Activated CD8-positive, alpha-beta memory T cell treated with anti-CD3 and anti-CD28 coated beads for 36 hours (primary cell): ENCODE measurements at regions not wholly inside any gene's neighbourhood (a gene's known extent, or its start where the extent isn't known, plus 50 kb on each side); places are given as distances from the start of the nearest gene placed in this dataset.

Experiments used
- CTCF ChIA-PET: fragments of 350-600 bp; sonication (Branson Sonifier 250); formaldehyde crosslinking; loops from one replicate; lab custom pipeline; 2021; ENCODE audit warnings: antibody characterized with exemption; lab: Charles Lee
- POLR2A ChIA-PET: fragments of 350-600 bp; sonication (Branson Sonifier 250); formaldehyde crosslinking; loops from one replicate; lab custom pipeline; 2021; ENCODE audit warnings: antibody characterized with exemption; lab: Charles Lee

DNA sequence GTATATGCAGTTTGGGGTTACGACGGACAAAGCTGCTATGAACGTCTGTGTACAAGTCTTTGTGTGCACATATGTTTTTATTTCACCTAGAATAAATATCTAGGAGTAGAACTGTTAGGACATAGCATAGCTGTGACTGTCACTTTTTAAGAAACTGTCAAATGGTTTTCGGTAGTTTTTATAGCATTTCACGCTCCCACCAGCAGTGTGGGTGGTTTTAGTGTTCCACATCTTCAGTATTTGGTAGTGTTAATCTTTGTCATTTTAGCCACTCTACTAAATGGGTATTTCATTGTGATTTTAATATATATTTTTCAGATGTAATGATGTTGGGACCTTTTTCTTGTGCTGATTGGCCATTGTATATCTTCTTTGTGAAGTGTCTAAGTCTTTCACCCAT, 109.1 kb upstream of the BCAT1 start:
- POLR2A ChIA-PET: no interaction called here
- CTCF ChIA-PET: no interaction called here

DNA sequence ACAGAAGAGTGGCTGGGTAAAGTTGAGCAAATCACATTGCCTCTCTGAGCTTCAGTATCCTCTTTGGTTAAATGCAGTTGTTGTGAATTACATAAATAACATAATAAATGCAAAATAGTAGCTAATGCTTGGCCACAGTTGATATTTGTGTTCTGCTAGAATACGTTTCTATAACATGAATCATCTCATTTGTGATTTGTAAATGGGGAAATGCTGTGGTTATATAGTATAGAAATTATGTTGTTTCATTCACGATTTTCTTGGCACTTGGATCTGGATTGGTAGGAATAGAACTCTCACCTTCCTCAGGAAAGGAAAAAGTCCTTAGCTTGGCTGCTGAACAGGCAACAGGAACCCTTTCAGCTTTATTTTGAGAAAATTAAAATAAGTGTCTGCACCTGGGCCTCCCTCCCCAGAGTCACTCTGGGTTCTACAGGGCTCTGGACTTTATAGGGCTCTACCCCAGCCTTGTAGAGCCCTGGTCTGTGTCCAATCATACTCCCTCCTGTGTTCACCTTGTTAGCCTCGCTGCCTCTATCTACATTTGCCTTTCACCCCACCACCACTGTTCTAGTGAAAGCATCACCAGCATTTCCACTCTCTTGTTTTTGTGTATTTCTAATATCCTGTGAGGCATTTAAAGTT, 107.7 kb upstream of the BCAT1 start:
- CTCF ChIA-PET: interaction anchor here (0.8 kb wide), 1 partner anchor 218 kb away, joined by 3 read pairs; no protein-coding TSS in a partner anchor

DNA sequence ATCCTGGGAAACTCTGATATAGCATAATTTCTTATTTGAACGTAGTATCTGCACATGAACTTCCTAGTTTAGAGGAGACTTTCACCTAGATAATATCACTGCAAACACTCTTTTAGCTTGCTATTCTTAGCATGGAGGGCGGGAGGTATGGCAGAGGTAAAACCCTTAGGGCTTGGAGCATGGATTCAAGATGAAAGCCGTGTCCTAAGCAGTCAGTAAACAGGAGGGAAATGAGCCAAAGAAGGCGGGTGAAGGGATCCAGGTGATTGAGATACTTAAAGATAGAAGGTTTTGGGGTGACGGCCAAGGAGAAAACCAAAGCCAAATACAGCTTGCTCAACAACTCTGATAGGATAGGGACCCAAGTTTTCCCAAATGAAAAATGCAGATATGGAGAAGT, 107.1 kb upstream of the BCAT1 start:
- ChIA-PET CTCF (no interaction called here), POLR2A (interaction anchor here (0.5 kb wide), 1 partner anchor 217 kb away, joined by 3 read pairs; no protein-coding TSS in a partner anchor)

More for the DNA sequence above, 107.7 kb upstream of the BCAT1 start:
- POLR2A ChIA-PET: no interaction called here

DNA sequence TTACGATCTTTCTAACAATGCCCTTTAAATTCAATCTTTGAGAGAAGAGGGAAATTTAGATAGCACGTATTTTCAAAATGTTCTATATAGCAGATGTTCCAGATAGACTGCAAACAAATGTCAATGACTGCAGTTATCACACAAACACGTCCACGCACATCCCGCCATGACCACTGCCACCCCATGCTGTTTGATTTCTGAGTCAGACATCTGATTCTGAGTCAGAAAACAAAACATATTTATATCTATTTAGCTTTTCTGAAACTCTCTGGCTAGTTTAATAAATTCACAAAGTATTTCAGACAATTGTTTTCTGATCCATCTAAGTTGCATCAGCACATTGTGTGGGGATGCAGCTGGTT, 105.9 kb upstream of the BCAT1 start:
- CTCF ChIA-PET: no interaction called here
- POLR2A ChIA-PET: interaction anchor here (0.6 kb wide), 1 partner anchor 67 kb away, joined by 5 read pairs; no protein-coding TSS in a partner anchor

DNA sequence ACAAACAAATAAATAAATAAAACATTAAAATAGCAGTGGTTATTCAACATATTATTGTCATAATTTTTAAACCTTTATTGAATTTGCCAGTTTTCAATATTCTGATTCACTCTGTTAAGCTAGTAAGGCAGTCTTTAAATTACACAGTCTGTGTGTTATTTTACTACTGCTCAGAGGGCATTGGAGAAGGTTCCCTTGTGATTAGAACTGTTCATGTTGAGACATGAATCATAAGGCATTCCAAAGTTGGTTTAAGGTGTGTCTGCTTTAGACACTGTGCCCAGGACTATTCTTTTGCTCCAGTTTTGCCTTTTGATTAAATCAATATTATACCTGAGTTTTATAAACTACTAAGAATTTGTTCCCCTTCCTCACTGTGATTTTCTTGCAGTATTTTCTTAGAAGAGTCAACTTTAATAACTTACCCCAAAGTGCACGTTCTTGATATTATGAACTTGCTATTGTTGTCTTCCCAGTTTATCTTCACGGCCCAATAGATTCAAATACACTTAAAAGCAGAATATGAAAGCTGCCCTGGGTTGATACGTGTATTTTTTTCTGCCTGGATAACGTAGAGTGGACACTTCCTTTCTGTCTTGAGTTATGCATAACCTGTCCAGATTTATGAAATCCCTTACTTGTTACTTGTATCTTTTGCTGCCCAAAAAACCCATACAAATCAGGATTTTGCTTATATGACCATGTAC, 105.3 kb upstream of the BCAT1 start:
- POLR2A ChIA-PET: interaction anchor here (0.6 to 3.5 kb wide), 2 partner anchors 36 to 68 kb away, joined by 5 to 15 read pairs; no protein-coding TSS in a partner anchor
- CTCF ChIA-PET: interaction anchor here (1.2 kb wide), 1 partner anchor 214 kb away, joined by 3 read pairs; no protein-coding TSS in a partner anchor

DNA sequence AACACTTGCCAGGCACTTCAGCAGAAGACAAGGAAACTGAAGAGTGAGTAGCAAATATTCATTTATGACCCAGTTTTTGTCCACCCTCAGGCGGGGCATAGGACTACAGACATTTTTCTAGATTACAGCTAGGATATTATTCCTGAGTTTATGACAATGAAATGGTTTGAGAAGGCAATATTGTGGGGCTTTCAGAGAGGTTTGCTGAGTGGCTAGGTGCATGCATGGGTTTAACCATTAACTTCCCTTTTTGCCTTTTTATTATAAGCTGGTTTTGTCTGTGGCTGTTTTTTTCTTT, 104.0 kb upstream of the BCAT1 start:
- POLR2A ChIA-PET: interaction anchor here (3.5 kb wide), 1 partner anchor 38 kb away, joined by 15 read pairs; no protein-coding TSS in a partner anchor
- CTCF ChIA-PET: interaction anchor here (1.3 kb wide), 1 partner anchor 44 kb away, joined by 4 read pairs; no protein-coding TSS in a partner anchor

DNA sequence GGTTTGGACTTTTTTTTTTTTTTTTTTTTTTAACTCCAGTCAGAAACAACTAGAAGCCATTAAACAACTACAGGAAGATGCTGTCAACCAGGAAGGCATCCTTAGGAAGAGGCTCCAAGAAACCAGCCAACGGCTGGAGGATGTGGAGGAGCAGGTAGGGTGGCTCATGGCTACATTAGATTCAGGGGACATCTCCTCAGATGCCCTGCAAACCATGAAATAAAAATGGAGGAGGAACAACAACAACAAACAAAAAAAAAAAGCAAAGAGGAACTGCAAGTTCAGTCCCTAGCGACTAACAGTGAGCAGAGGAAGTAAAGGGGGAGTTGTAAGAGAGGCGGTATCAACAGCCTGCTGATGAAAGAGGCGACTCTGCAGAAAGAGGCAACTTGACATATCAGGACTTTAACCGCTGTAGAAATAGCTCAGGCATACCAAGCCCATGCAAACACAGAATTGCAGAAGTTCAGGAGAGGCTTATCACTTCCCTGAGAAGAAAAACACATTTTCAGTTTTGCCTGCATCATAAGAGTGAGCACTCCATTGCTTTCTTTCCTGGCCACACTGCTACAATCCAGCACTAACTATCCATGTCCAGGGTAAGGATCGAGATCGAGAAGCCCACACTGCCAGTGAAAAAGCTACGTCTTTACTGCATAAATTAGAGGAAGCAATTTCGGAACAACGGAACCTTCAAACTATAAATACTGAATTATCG, 103.5 kb upstream of the BCAT1 start:
- POLR2A ChIA-PET: interaction anchor here (0.6 to 3.5 kb wide), 4 partner anchors 38 to 224 kb away, joined by 5 to 15 read pairs (median 6); no protein-coding TSS in a partner anchor
- CTCF ChIA-PET: interaction anchor here (0.7 to 1.3 kb wide), 3 partner anchors 38 to 52 kb away, joined by 4 to 5 read pairs (median 4); no protein-coding TSS in a partner anchor

DNA sequence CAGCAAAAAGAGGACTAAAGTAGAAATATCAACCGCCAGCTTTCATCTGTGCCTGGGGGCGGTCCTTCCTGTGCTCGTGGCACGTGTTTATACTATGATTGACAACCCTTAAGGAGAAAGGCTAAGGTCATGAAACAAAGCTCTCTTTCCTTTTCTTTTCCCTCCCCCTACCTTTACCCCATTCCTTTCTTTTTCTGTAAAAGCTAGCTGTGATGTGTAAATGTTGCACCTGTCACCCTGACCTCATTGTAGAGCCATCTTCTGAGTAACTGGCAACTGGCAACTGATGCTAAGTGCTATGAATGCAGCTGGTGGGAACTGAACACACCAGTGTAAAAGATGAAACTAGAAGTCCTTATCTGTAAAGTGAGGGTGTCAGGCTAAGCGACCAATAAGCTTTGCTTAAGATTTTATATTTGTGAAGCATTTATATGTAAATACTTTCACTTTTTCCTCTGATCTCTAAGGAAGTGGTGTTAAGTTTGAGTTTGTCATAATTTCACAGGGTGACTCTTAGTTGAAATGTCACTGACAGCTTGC, 102.8 kb upstream of the BCAT1 start:
- ChIA-PET CTCF (interaction anchor here (0.7 to 1.3 kb wide), 3 partner anchors 39 to 51 kb away, joined by 4 to 5 read pairs (median 4); no protein-coding TSS in a partner anchor), POLR2A (interaction anchor here (0.6 to 3.5 kb wide), 5 partner anchors 39 to 252 kb away, joined by 3 to 15 read pairs (median 6); no protein-coding TSS in a partner anchor)

DNA sequence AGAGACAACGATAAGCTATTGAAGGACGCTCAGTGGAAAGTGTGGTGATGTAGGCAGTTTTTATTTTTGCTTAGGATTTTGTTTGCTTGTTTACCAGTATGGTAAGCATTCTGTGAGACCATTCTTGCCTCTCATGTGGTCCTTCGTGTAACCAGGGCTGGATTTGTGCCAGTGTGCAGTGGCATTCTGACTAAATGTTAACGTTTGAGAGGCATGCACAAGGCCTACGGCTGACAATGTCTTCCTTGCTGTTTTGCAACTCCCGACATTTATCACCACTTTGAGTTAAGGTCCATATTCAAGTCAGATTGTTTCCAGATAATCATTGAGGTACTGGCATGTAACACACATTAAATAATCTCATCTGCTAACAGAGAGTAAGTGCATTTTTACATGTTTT, 102.3 kb upstream of the BCAT1 start:
- CTCF ChIA-PET: interaction anchor here (0.9 kb wide), 1 partner anchor 39 kb away, joined by 4 read pairs; no protein-coding TSS in a partner anchor
- POLR2A ChIA-PET: interaction anchor here (0.6 to 3.5 kb wide), 4 partner anchors 39 to 252 kb away, joined by 3 to 15 read pairs (median 6); no protein-coding TSS in a partner anchor

DNA sequence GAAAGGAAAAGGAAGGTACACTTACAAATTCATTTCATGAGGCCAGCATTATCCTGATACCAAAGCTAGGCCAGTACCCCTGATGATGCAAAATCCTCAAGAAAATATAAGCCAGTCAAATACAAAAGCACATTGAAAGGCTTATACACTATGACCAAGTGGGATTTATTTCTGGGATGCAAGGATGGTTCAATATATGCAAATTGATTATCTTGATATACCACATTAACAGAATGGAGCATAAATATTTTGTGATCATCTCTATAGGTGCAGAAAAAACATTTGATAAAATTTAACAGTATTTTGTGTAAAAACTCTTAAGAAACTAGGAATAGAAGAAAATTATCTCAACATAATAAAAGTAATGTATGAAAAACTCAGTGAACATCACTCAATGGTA, 97.0 kb upstream of the BCAT1 start:
- POLR2A ChIA-PET: no interaction called here
- CTCF ChIA-PET: no interaction called here

DNA sequence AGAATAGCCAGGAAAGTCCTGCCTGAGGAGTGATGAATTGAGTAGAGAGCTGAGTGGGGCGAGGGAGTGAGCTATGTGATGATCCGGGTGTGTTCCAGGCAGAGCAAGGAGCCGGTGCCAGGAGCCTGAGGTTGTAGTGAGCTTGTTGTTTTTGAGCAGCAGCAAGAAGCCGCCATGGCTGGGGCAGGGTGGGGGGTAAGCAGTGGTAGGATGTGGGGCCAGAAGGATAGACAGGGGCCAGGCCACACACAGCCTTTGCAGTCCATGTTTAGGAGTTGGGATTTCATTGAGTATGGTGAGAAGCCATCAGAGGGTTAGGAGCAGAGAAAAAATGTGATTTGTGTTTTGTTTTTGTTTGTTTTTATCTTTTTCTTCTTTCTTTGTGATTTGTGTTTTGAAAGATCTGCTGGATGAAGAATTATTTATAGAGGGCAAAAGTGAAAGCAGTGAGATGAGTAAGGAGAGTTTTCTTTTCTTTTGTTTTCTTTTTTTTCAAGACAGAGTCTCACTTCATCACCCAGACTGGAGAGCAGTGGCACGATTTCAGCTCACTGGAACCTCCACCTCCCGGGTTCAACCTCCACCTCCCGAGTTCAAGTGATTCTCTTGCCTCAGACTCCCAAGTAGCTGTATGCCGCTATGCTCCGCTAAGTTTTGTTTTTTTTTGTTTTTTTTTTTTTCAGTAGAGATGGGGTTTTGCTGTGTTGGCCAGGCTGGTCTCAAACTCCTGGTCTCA, 92.3 kb upstream of the BCAT1 start:
- ChIA-PET CTCF (interaction anchor here (0.9 kb wide), 1 partner anchor 27 kb away, joined by 3 read pairs; no protein-coding TSS in a partner anchor), POLR2A (no interaction called here)

DNA sequence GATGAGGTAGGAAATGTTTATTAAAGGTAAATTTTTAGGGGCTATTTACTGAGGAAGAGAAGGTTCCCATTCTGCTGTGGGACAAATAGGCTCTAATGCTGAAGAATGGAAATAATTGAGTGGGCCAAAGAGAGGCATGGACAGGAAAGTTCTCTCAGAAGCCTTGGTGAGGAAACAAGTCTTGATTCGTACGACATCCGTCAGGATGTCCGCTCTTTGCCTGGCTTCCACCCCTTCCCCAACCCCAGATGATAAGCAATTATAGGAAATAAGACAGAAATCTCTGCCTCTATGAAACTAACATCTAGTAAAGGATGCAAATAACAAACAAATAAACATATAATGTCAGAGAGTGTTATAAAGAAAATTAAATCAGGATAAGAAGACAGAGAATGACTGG, 91.7 kb upstream of the BCAT1 start:
- POLR2A ChIA-PET: no interaction called here
- CTCF ChIA-PET: no interaction called here

DNA sequence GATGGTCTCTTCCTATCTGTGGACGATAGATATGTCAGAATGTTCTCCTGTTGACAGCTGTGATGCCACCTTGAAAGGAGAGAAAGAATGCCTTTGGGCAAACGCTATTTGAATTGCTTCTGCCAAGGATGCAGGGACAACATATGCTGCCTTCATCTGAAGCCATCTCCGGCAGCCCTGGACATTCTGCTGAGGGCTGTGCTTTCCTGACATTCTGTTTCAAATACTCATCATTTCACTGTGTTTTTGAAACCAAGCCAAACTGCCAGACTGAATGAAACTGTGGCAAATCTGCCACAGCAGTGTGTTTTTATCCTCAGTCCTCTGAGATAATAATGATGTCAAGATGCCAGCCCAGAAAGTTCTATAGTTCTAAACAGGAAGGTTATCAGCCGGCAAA, 85.8 kb upstream of the BCAT1 start:
- CTCF ChIA-PET: no interaction called here
- POLR2A ChIA-PET: no interaction called here

DNA sequence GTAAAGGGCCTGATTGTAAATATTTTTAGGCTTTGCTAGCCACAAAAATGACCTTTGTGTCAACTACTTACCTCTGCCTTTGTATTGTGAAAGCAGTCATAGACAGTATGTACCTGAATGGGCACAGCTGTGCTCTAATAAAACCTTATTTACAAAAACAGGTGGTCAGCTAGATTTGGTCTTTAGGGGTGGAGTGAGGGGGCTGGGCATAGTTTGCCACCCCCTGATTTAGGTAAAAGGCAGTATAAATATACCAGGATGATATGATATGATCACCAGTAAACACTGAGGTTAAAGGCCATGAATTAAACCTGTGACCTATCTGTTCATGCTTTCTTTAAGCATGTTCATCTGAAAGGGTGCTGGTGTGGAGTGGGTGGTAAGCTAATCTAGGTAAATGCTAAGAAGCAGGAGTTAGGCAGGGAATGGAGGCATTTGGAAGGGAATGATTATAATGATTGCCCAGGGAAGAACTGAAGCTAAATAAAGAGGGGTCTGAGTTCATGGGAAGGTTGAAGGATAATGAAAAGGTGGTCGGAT, 77.1 kb upstream of the BCAT1 start:
- POLR2A ChIA-PET: no interaction called here

DNA sequence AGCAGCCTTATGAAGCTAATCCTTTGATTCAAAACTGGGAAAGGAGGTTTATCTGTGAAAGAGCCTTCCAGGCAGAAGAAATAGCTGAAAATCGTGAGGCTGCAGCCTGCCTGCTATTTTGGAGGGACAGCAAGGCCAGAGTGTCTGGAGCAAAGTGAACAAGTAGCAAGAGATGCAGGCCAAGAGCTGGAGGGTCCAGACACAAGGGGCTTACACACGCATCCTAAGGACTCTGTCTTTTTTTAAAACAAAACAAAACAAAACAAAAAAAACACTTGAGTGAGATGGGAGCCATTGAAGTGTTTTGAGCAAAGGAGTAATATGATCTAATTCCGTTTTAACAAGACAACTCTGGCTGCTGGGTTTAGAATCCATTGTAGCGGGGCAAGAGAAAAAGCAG, 76.4 kb upstream of the BCAT1 start:
- CTCF ChIA-PET: no interaction called here

More for the DNA sequence above, 77.1 kb upstream of the BCAT1 start:
- CTCF ChIA-PET: no interaction called here

DNA sequence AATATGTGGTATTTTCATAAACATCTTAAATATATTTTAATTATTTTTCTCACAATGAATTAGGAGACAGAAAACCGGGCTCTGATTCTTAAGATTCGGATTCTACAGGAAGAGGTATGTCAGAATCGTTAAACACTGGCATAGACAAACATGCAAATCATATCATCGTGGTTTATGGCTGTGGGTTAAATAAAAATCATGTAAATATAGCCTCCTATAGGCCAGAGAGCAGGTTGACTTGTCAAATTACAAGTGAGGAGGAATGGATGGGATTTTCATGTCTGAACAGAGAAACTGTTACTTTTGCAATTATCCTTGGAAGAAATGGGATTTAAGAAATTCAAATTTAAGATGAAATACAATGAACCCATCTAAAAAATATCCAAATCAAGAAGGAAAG, 74.9 kb upstream of the BCAT1 start:
- POLR2A ChIA-PET: no interaction called here
- CTCF ChIA-PET: no interaction called here

More for the DNA sequence above, 76.4 kb upstream of the BCAT1 start:
- POLR2A ChIA-PET: no interaction called here

DNA sequence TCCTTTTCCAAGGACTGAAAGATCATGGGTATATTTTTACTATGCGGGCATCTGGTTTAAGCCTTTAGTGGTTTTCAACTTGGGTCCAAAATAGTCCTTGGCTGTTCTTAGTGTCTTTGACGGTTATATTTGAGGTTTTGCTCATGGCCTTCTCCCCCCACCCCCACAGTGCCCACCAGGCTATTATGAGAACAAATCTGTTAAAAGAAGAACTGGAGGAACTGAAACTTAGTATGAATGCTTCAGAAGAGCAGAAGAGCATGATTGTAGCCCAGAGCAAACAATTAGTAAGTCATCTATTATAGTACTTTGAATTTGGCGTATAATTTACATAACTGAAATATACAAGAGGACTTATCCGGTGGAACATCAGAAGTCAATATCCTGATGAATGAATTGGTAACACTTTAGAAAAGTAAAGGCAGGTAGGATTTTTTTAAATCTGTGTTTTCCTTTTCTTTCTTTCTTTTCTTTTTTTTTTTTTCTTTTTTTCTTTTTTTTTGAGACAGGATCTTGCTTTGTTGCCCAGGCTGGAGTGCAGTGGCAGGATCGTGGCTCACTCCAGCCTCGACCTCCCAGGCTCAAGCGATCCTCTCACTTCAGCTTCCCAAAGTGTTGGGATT, 71.8 kb upstream of the BCAT1 start:
- POLR2A ChIA-PET: no interaction called here
- CTCF ChIA-PET: no interaction called here

DNA sequence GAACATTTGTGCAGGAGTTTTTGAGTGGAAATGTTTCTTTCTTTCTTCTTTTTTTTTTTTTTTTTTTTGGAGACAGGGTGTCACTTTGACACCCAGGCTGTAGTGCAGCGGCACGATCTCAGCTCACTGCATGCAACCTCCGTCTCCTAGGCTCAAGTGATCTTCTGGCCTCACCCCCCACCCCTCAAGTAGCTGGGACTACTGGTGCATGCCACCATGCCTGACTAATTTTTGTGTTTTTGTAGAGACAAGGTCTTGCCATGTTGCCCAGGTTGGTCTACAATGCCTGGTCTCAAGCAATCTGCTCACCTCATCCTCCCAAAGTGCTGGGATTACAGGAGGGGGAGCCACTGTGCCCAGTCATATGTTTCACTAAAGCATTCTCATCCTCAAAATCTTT, 69.2 kb upstream of the BCAT1 start:
- POLR2A ChIA-PET: no interaction called here

More for the DNA sequence above, 69.2 kb upstream of the BCAT1 start:
- CTCF ChIA-PET: no interaction called here
